ENCODE measurements at regions not wholly inside any gene's neighbourhood (a gene's known extent, or its start where the extent isn't known, plus 50 kb on each side); places are given as distances from the start of the nearest gene placed in this dataset.

DNA sequence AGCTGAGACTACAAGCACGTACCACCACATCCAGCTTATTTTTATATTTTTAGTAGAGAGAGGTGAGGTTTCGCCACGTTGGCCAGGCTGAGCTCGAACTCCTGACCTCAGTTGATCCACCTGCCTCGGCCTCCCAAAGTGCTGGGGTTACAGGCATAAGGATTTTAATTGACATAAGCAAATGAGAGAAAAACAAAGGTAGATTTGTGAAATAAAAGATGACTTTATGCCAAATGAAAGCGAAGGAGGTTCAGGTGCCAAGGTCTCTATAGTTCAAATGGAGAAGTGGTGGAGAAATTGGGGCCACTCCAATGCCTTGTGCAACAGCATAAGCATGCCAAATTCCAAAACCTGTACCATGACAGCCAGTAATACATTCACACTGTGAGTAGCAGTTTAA lies 180.6 kb downstream of the MREG start:
- Histone ChIP-seq H3K27ac (ENCODE audit: low read depth, low read length) (no peak overlapping the region), H3K36me3 (ENCODE audit: control insufficient read depth in 2 of 4, insufficient read depth in 4 of 4, low read length in 3 of 4) (no peaks in the 10 kb centered on the region), H3K4me3 (ENCODE audit: extremely low read depth in 1 of 4, insufficient read depth in 2 of 4, low read depth in 3 of 4, low read length in 4 of 4) (no peak overlapping the region), H2AK5ac (ENCODE audit: low read depth, low read length) (no peak overlapping the region), H3K14ac (ENCODE audit: insufficient read length) (no peak overlapping the region), H3K79me1 (ENCODE audit: low read depth, low read length) (no peaks in the 10 kb centered on the region), H2BK120ac (replicated peaks; ENCODE audit: low read depth, low read length) (no peak overlapping the region), H4K5ac (ENCODE audit: insufficient read length, low read depth, low read length) (no peak overlapping the region), H3K79me2 (ENCODE audit: control insufficient read depth in 1 of 2, insufficient read depth in 2 of 2, low read length in 2 of 2) (no peaks in the 10 kb centered on the region), H2BK15ac (ENCODE audit: low read length) (no peak overlapping the region), H4K20me1 (replicated peaks in 1 of 2; ENCODE audit: control insufficient read depth in 1 of 2, insufficient read depth in 2 of 2, low read length in 2 of 2) (no peaks in the 10 kb centered on the region), H2BK5ac (ENCODE audit: low read depth, low read length) (no peak overlapping the region), H2BK12ac (ENCODE audit: low read depth, low read length) (no peak overlapping the region), H3K56ac (replicated peaks; ENCODE audit: insufficient read length, low read depth, low read length) (no peak overlapping the region), H3K23ac (ENCODE audit: insufficient read length) (no peak overlapping the region), H3K23me2 (ENCODE audit: low read depth, low read length) (no peaks in the 10 kb centered on the region), H2BK20ac (ENCODE audit: low read length) (no peak overlapping the region), H4K91ac (replicated peaks; ENCODE audit: insufficient read length, low read length) (no peak overlapping the region), H3K18ac (ENCODE audit: extremely low read depth, low read length) (no peak overlapping the region), H3K4ac (replicated peaks; ENCODE audit: insufficient read length, low read depth, low read length) (no peak overlapping the region), H3K27me3 (replicated peaks in 1 of 4; ENCODE audit: control insufficient read depth in 3 of 4, extremely low read depth in 1 of 4, insufficient read depth in 3 of 4, low read length in 3 of 4) (no peaks in the 10 kb centered on the region), H4K8ac (ENCODE audit: extremely low read depth, insufficient read depth, low read length) (no peak overlapping the region), H3K4me2 (ENCODE audit: insufficient read depth in 1 of 2, low read depth in 2 of 2, low read length in 2 of 2) (no peak overlapping the region), H3K9ac (replicated peaks in 1 of 4; ENCODE audit: extremely low read depth in 1 of 4, low read depth in 3 of 4, low read length in 3 of 4) (no peak overlapping the region), H3K4me1 (replicated peaks in 1 of 4; ENCODE audit: control insufficient read depth in 3 of 4, insufficient read depth in 4 of 4, low read length in 3 of 4) (no peaks in the 10 kb centered on the region), H2AFZ (ENCODE audit: low read length) (no peak overlapping the region), H3K9me3 (ENCODE audit: insufficient read depth in 2 of 2, low read depth in 1 of 2, low read length in 1 of 2) (no peaks in the 10 kb centered on the region)
- DNase-seq (ENCODE audit: low read depth in 1 of 2, low spot score in 2 of 2), result no peak
- no peak for FAIRE-seq
- POLR2A ChIA-PET (ENCODE audit: partially characterized antibody), result no interaction called here
- 87% methylated on average over 6 of the region's 6 CpGs; no CpG with 5 or more reads in 1 of the 2 experiments for WGBS, 2 experiments (ENCODE audit: extremely low coverage in 1 of 2, insufficient coverage in 1 of 2, insufficient read length in 1 of 2, insufficient replicate concordance in 2 of 2, low coverage in 1 of 2, low lambda C conversion rate in 2 of 2, missing lambda C conversion rate in 1 of 2)
- CTCF ChIA-PET (ENCODE audit: partially characterized antibody), result interaction anchor here (1.2 to 1.7 kb wide), 2 partner anchors 18 to 38 kb away, joined by 3 to 5 read pairs; no protein-coding TSS in a partner anchor
- no peak for TF ChIP-seq ATF2 (IDR thresholded peaks at IDR 0.05; ENCODE audit: low read length)
- TF ChIP-seq SIX5 (IDR thresholded peaks at IDR 0.05; ENCODE audit: low read depth, low read length), result no peak
- no peak for TF ChIP-seq RXRA (IDR thresholded peaks at IDR 0.05; ENCODE audit: insufficient read depth, low read depth, low read length)
- no peak for TF ChIP-seq GTF2F1 (IDR thresholded peaks at IDR 0.05; ENCODE audit: borderline replicate concordance, low read depth, low read length)
- TF ChIP-seq YY1 (IDR thresholded peaks at IDR 0.05; ENCODE audit: low read depth, low read length), result no peak
- TF ChIP-seq, protein P1, sequence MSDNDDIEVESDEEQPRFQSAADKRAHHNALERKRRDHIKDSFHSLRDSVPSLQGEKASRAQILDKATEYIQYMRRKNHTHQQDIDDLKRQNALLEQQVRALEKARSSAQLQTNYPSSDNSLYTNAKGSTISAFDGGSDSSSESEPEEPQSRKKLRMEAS (IDR thresholded peaks at IDR 0.05), result no peak
- TF ChIP-seq EP300 (IDR thresholded peaks at IDR 0.05; ENCODE audit: borderline replicate concordance in 1 of 2, low read depth in 2 of 2, low read length in 2 of 2), result no peak
- no peak for TF ChIP-seq CBX8 (IDR thresholded peaks at IDR 0.05; ENCODE audit: borderline replicate concordance, low read depth, low read length)
- TF ChIP-seq EZH2 (IDR thresholded peaks at IDR 0.05; ENCODE audit: low read depth, low read length, severe bottlenecking), result no peak
- no peak for TF ChIP-seq NANOG (IDR thresholded peaks at IDR 0.05; ENCODE audit: insufficient read depth, low read depth, low read length, poor library complexity, severe bottlenecking)
- TF ChIP-seq SIN3A (conservative IDR thresholded peaks at IDR 0.05 in 1 of 2, IDR thresholded peaks at IDR 0.05 in 1 of 2; ENCODE audit: low read depth in 1 of 2, low read length in 2 of 2), result no peak
- TF ChIP-seq JUN (IDR thresholded peaks at IDR 0.05; ENCODE audit: low read depth, low read length), result no peak

Data from H1 (cell line).